CD1c-positive myeloid dendritic cell (primary cell): ENCODE measurements at regions not wholly inside any gene's neighbourhood (a gene's known extent, or its start where the extent isn't known, plus 50 kb on each side); places are given as distances from the start of the nearest gene placed in this dataset.

ENCODE experiments used
- DNase-seq: peaks from one replicate; pipeline ENCODE4 v3.0.0-alpha.2; 2016; ENCODE audit errors: extremely low spot score

GRCh38 chr20:16175322-16175961 is 397.8 kb downstream of the KIF16B start:
- DNase-seq: no peak

DNA sequence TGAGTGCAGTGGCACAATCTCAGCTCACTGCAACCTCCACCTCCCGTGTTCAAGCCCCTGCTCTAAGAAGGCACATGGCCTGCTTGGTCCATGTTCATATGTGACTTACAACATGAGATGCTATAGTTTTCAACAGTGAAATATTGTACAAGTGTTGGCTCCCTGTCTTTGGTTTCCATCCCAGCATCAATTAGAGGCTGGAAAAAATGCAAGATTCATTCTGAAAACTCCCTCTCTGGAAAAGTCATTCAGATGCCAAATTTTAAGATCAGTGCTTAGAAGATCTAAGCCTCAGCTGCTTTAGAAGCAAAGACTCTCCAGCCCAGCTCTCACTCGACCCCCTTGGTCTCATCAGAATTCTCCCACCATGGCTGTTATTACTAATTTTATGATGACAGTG is 398.9 kb downstream of the KIF16B start:
- no peak for DNase-seq

GRCh38 chr20:16173044-16173443 is 400.2 kb downstream of the KIF16B start:
- no peak for DNase-seq

DNA sequence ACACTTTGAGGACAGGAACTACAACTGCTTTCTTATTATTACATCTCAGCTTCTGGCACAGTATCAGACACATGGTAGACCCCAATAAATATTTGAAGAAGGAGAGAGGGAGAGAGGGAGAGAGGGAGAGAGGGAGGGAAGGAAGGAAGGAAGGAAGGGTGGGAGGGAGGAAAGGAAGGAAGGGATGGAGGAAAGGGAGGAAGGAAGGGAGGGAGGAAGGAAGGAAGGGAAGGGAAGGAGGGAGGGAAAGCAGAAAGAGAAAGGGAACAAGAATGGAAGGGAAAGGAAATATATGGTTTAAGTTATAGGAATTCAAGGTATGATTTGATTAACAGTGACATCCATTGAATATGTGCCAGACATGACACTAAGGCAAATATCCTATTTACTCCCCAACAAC is 402.1 kb downstream of the KIF16B start:
- DNase-seq: no peak

GRCh38 chr20:16170406-16170971 is 402.8 kb downstream of the KIF16B start:
- DNase-seq: no peak

- DNase-seq: no peak
These were observed 405.7 kb downstream of the KIF16B start for GRCh38 chr20:16167423-16168130.

DNA sequence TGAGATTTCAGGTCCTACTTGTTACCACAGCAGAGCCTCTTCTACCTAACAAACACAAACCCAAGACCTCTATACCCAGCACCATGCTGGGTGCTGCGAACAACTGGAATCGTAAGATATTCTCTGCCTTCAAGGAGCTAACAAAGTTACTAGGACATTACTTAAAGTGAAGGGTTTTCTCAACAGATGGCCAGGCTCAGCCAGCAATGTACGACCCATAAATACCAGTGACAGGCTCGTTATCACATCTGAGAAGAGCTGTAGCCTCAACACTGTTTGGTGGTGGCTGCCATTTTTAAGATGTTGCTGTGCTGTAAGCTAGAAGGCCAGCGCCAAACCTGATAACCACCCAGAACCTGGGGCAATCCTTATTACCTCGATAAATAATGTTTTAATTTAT is 406.5 kb downstream of the KIF16B start:
- DNase-seq: no peak

DNA sequence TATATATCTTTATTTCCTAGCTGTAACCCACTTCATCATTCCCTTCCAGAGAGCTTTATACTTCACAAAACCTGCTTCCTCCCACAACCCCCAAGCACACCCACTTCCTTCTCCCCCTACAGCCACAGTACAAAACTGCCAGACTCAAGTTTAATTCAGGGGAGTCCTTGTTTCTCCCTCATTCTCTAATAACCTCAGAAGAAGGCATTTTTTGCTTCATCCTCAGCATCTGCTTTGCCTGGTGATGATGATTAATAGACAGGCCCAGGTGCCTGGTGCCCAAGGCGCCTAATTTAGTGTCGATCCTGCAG is 414.3 kb downstream of the KIF16B start:
- peak; percentile 2 for DNase-seq

GRCh38 chr20:16158090-16158975 is 414.9 kb downstream of the KIF16B start:
- peak; percentile 26 for DNase-seq

GRCh38 chr20:16147916-16148315 is 425.3 kb downstream of the KIF16B start:
- DNase-seq: no peak

- no peak for DNase-seq
These were observed 426.0 kb downstream of the KIF16B start for GRCh38 chr20:16147216-16147615.

GRCh38 chr20:16145919-16146318 is 427.3 kb downstream of the KIF16B start:
- DNase-seq: no peak

DNA sequence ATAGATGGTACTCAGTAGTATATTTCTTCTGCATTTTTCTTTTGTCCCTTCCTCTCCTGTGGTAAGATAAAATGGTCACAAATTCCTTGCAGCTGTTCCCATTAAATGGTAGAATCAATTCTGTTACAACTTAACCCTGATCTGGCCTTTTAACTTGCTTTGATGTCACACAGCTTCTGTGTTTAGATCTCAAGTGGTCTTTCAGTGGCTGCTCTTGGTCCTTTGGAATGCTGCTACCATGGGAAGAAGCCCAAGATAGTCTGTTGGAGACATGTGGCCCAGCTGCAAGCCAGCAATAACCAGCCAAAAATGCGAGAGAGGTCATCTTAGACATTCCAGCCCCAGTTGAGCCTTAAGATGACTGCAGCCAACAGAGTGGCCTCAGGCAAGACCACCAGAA is 429.7 kb downstream of the KIF16B start:
- DNase-seq: no peak

GRCh38 chr20:16135630-16136029 is 437.6 kb downstream of the KIF16B start:
- DNase-seq: no peak

GRCh38 chr20:16132036-16132798 is 441.0 kb downstream of the KIF16B start:
- DNase-seq: no peak

DNA sequence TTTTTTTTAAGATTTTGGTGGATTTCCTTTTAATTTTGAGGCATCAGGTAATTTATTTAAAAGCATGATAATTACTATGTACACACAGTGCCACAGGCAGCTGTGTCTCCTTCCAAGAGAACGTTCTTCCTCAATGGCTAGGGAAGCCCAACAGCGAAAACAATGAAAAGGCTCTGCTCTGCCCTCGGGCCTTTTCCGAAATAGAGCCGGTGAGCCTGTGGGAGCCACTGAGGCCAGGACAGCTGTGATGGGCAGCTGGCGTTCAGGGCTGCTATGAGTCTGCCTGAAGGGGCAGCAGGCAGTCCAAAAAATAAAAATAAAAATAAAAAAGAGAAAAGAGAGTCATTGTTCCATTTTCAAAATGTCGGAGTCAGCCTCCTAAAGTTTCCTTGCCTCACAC is 443.8 kb downstream of the KIF16B start:
- no peak for DNase-seq

DNA sequence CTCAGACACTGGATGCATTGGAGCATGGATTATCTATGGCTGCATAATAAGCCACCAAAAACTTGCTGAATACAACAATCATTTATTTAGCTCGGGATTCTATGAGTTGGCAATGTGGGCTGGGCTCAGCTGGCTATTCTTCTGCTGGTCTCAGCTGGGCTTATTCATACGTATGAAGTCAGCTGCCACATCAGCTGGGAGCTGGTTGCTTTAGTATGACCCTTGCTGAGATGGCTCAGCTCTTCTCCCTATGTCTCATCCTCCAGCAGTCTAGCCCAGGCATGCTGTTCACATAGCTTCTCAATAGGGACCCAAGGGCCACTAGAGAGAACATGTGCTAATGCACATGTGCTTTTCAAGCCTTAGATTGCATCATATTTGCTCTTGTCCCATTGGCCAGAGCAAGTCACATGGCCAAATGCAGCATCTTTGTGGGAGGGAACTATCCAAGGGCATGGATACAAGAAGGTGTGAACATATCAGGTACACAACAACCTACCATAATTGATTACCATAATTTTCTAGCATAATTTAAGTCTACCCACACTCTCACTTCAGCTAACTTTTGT is 444.6 kb downstream of the KIF16B start:
- DNase-seq: no peak

- no peak for DNase-seq
These were observed 447.4 kb downstream of the KIF16B start for GRCh38 chr20:16125816-16126215.

DNA sequence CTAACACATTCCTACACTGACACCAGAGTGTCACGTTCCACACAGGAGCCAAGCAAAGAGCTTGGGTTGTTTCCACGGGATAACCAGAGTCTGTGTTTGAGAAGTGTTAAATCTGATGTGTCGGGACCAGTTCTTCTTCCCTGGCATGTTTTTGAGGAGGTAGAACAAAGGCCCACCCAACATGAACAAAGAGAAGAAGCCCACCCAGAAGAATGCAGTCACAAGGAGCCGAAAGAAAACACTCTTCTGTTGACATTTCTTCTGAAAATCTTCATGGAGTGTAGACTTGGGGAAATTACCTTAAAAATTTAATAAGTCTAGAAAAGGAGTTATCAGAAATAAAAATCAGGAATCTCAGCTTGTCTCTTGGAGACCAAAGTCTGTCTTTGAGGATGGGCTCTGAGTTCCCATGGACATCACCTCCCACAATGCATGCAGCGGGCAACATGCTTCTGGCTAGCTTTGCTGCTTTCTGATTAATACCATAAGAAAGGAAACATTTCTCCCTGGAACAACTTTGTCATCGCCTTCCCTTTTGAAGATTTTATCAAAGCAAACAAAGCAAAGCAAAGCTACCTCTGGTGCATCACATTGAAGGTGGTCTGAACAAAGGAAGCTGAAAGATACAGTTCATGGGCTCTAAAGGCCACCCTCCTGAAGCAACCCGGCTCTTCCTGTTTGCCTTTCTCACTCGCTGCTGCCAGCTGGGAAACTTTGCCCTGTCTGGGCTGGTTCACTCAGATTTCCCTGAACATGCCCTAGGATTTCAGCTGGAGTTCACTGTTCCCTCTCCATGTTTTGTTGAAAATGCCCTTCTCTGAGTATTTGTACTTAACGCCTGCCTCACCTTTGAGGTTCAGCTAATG is 448.1 kb downstream of the KIF16B start:
- DNase-seq: no peak

GRCh38 chr20:16124491-16124890 is 448.8 kb downstream of the KIF16B start:
- DNase-seq: no peak
